CD1c-positive myeloid dendritic cell (primary cell): ENCODE measurements at regions not wholly inside any gene's neighbourhood (a gene's known extent, or its start where the extent isn't known, plus 50 kb on each side); places are given as distances from the start of the nearest gene placed in this dataset.
"Not testable (repeated sequence)": the region's sequence is repeated elsewhere in the genome, so short reads cannot be mapped to it uniquely, and the experiment has no call there.

Experiments
- DNase-seq: peaks from one replicate; pipeline ENCODE4 v3.0.0-alpha.2; 2016; ENCODE audit errors: extremely low spot score

DNA sequence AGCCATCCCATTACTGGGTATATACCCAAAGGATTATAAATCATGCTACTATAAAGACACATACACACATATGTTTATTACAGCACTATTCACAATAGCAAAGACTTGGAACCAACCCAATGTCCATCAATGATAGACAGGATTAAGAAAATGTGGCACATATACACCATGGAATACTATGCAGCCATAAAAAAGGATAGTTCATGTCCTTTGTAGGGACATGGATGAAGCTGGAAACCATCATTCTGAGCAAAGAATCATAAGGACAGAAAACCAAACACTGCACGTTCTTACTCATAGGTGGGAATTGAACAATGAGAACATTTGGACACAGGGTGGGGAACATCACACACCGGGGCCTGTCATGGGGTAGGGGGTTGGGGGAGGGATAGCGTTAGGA, 60.3 kb upstream of the NMU start:
- not testable (repeated sequence) for DNase-seq

DNA sequence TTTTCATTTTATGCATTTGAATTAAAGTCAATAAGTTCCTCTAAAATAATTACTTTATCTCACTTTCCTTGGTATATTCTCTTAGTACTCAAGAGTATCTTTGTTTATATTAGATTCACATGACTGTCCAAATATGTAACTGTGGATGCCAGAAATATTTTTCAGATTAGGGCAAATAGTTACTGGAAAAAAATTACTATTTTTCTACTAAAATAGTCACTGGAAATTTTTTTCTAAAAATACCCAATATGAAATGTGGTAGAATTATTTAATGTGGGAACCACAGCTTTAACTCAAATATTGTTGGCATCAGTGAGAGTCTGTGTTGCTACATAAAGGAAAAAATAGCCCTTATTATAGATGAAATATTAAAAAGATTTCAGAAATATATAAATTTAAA, 70.4 kb upstream of the NMU start:
- DNase-seq: no peak

DNA sequence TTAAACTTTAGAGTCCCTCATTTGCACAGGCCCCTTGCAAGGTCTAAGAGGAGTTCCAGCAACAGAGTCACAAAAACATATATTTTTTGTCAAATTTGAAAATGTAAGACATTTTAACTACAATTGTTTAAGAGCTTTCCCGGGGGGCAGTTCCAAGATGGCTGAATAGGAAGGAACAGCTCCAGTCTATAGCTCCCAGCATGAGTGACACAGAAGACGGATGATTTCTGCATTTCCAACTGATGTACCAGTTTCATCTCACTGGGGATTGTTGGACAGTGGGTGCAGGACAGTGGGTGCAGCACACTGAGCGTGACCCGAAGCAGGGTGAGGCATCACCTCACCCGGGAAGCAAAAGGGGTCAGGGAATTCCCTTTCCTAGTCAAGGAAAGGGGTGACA, 71.4 kb upstream of the NMU start:
- DNase-seq: no peak

DNA sequence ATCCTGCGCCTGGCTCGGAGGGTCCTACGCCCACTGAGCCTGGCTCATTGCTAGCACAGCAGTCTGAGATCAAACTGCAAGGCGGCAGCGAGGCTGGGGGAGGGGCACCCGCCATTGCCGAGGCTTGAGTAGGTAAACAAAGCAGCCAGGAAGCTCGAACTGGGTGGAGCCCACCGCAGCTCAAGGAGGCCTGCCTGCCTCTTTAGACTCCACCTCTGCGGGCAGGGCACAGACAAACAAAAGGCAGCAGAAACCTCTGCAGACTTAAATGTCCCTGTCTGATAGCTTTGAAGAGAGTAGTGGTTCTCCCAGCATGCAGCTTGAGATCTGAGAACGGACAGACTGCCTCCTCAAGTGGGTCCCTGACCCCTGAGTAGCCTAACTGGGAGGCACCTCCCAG, 71.9 kb upstream of the NMU start:
- not testable (repeated sequence) for DNase-seq

DNA sequence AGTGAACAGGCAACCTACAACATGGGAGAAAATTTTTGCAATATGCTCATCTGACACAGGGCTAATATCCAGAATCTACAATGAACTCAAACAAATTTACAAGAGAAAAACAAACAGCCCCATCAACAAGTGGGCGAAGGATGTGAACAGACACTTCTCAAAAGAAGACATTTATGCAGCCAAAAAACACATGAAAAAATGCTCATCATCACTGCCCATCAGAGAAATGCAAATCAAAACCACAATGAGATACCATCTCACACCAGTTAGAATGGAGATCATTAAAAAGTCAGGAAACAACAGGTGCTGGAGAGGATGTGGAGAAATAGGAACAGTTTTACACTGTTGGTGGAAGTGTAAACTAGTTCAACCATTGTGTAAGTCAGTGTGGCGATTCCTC, 76.7 kb upstream of the NMU start:
- DNase-seq: not testable (repeated sequence)

DNA sequence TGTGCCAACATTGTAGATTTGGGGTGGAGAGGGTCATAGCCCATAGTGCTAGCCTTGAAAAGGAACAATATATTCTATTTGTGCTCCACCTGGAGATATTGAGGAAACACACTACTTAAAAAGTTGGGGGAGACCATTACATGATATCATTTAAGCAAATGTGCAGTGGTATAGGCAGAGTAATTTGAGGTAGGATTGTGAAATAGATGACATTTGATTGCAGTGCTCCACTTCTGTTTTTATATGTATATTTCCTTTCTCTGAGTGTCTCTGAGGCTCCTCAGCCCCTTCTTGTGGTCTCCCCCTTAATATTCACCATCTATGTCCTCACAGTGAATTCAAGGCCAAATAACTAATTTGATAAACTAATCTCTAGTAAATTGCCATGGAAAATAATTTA, 85.6 kb upstream of the NMU start:
- DNase-seq: no peak

DNA sequence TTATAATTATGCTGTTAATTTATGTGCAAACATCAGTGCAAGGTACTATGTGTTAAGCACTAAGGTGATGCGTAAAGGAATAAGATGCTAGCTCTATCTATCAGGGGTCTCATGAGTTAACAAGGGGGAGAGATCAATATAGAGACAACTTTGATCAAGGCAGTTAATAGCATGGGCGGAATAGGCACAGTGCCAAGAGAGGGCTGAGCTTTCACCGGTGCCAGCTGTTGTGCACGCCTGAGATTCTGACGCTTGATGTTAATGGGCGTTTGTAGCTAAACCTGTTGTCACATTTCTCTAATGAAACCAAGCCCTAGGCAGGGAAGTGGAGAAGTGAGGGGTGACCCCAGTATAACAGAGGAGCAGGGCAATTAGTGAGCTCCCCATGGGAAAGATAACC, 86.0 kb upstream of the NMU start:
- no peak for DNase-seq

DNA sequence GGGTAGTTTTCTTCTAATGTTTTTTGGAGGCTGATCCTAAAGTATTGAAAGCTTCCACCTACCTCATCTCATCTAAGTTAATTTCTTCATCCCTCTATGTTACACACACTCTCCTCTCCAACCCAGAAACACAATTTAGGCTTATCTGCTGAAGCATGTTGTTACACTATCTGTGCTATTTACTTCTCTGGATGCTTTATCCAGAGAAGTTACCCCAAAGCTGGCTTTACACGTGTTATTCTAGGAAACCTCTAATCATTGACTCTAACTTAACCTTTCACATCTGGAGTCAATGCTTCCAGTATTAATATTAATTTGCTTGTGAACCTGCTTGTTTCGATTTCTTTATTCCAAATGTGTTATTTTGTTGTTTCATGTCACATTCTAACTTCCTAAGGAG, 87.3 kb upstream of the NMU start:
- DNase-seq: no peak

DNA sequence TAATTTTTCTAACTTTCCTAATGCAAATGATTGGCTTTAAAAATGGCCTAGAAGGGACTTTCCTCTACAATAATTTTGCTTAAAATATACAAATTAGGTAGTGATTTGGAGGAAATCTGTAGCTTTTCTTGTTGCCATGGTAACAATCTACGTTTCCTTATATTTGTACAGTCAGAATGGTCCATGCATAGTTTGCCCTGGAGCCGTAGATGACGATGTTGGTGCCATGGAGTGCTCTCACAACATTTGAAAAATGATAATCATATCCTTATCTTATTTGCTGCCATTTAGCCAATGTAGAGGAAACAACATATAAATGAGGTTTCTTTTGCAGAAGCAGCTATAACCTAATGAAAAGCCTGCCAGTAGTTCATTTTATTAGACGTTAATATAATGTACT, 89.0 kb upstream of the NMU start:
- no peak for DNase-seq

DNA sequence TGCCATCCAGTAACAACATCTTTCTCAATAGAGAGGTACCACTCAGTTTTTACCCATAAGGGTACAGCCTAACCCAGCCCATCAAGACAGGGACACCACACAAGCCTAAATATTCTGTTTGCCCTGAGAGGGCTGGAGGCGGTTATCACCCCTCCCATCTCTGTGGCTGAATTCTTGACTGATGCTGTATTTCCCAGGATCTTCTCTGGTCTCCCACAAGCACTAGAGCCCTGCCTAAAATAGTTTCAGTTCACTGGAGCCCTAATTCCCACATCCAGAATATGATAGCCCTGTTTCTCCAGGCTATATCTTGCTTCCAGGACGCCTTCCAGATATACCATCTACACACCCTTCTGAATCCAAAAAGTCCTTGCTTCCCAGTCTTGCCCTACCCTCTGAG, 91.6 kb upstream of the NMU start:
- DNase-seq: no peak

DNA sequence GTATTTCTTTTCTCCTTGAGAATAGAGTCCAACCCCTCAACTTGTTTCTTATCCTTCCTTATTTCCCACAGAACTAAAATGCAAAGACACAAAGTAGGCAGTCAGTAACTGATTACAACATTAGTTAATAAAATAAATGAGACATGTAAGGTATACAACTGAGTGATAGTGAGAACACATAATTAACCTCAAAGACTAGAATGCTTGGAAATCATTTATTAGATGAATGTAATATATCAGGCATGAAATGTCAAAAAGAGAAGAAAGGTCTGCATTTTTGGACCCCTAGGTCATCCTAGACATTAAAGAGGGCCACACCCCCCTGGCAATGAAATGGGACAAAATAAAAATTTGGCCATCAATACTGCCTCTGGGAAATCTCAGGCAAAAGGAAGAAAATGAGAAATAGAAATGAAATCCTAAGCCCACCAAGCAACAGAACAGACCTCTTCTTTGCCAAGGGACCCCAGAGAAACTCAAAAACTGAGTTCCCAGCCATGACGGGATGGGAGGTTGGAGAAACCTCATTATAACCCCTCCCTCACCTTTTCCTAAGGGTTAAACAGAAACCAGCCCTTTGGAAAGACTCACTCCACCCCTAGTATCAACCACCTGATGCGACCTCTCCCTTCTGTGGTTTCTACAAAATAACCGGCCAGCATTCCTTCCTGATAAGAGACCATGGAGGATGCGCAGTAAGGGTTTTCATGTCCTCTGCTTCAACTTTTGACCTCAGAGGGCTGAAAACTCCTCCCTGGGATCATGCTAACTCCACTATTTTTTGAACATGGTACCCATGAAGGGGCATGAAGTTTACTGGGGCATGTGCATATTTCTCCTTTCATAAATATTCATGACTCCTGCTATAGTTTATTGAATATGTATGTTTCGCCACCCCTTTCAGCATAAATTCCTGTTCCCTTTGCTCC, 90.0 kb upstream of the EXOC1L start:
- DNase-seq: no peak

DNA sequence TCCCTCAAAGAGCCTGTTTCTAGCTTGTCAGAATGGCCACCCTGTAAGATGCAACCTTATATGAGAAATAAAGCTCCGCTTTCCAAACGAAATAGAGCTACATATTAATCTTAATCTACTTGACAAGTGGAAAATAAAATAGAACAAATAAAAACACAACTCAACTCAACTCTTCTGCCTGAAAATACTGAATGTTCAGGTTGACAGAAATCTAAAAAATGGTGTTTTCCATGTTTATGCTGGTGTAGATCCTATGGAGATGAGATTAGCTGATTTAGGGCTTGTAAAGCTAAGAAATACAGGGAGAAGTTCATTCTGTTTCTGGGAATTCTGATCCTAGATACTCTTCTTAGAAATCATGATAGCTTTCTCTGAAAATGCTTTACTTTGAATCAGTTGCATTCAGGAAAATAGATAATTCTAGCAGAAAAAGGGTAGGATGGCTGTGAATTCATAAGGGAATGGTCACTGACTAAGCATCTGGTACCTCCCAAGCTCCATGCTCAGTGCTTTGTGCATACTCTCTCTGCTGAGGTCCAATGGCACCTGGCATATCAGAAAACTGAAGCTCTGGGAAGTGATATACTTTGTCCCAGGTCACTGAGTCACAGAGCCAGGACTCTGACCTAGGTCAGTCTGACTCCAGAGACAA, 89.2 kb upstream of the EXOC1L start:
- DNase-seq: no peak

DNA sequence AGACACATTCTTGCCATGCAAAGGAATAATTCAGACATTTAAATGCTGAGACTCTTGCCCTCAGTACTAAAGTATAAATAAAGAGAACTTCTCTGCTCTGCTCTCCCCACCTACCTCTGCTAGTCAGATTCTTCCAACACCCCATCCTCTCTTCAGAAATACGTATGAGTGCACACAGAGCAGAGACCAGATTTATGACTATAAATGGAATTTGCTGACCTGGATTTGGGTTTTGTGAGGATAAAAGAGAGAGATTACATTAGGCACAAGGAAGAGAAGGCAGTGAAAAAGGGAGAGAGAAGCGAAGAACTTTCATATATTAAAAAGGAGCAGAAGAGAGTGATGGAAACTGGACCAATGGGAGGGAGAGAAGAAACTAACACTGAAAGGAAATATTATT, 87.6 kb upstream of the EXOC1L start:
- no peak for DNase-seq

DNA sequence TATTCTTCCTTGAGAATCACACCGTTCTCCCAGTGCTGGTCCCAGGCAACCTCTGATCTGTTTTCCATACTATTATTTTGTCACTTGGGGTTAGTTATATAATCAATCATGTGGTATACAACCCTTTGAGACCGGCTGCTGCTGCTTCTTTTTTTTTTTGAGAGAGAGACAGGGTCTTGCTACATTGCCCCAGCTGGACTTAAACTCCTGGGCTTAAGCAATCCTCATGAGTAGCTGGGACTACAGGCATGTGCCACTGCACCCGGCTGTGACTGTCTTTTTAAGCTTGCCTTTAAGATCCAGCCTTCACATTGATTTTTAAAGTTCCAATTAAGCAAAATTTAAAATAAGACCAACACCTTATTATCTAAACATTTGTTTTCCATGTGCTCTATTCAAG, 86.7 kb upstream of the EXOC1L start:
- DNase-seq: no peak

DNA sequence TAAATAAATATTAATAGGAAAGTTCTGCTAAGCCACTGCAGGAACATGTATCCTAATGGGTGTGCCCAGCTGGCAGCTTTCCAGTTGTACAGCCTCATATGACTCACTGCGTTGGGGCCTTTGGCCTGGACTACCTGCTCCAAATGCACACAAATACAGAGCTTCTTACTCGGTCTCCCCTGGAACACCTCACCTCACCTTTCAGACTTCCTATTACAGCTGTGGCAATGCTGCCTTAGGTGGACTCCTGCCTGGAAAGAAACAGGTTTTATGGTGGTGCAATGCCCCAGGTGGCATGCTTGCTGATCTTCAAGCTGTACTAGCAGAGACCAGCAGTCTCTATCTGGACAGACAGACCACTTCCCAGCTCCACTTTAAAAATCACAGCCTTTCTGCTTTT, 85.7 kb upstream of the EXOC1L start:
- DNase-seq: no peak

DNA sequence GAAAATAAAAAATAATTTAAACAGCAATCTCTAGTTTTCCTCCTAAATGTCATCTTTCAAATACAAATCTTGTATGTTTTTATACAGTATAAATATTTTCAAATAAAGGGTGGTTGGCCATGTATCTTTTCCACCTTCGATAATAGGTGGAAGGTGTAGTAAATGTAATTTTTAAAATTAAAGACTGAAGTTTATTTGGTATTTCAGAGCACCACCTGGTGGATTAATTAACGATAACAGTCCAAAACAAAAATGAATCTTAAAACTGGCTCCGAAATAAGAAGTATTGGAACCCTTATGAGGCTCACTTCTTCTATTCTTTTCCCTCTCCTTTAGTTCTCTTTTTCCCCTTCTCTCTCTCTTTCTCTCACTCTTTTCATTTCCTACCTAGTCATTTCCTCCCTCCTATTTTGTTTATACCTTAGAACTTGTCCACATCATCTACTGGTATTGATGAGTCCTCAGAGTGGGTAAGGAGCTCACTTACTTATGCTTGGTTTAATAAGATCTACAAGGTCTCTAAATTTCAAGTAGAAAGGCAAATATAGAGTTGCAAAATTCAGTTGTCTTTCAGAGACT, 82.9 kb upstream of the EXOC1L start:
- DNase-seq: peak; percentile 12

DNA sequence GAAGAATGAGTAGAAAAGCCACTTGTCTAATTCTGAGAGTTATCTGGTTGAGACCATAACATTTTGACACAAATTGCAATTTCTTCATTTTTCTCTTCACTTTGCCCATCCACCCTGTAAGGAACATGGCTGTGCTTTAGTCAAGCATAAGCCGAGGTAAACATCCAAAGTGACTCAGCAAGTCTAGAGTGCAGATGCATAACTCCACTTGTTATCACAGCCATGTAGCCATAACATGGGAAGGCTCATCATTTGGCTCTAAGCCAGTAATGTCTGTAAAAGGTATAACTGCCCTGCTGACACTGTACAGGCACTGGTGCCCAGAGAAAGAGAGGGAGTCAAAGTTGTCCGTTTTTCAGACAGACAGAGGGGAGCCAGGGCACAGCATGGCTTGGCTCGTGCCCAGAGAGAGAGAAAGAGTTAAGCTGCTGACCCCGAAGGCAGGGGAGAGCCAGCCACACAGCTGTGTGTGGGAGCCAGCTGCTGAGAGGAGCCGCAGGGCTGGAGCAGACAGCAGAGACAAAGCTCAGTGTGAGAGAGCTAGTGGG, 76.9 kb upstream of the EXOC1L start:
- DNase-seq: no peak

DNA sequence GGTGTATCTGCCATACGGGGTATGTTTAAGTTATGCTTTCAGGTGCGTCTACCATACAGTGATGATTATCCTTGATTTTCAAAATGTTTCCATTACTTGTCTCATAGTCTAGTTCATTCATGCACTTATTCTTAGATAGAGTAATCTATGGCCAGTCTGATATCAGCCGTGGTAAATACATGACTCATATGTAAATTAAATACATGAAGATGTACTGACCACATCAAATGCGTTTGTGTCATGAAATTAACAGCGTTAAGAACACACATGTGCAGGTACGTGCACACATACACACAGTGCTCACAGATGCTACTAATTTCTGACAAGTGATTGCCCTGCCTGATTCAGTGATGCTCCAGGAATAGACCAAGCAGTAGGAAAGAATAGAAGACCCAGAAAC, 75.2 kb upstream of the EXOC1L start:
- DNase-seq: no peak

DNA sequence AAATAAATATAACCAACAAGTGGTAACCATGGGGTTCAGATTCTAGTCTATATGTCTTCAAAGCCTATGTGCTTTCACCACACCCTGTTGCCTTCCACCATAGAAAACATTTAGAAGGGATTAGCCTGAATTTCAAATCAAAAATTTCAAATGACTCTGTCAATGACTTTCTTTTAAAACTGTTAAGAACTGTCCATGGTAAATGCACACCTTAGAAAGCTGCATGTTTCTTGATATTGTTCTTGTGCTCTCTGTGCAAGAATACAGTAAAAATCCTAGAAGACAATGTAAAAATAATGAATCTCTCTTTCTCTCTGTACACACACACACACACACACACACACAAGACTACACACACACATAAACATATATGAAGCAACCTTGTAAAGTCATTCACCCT, 74.6 kb upstream of the EXOC1L start:
- no peak for DNase-seq

DNA sequence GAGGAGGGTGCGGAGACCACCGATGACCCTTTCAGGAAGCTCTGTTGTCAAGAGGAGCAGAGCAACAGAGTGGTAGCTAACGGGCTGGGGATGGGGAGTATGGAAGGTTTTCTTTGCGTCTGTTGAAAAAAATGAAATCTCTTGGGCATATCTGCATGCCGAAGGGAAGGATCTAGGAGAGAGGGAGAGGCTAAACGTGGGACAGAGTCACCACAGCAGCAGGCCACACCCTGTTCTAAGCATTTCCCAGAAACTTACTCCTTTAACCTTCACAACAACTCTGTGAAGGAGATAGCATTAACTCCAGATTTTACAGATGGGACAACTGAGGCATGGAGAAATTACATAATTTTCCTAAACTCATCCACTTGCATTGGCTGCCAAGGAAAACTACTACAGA, 71.8 kb upstream of the EXOC1L start:
- DNase-seq: no peak

DNA sequence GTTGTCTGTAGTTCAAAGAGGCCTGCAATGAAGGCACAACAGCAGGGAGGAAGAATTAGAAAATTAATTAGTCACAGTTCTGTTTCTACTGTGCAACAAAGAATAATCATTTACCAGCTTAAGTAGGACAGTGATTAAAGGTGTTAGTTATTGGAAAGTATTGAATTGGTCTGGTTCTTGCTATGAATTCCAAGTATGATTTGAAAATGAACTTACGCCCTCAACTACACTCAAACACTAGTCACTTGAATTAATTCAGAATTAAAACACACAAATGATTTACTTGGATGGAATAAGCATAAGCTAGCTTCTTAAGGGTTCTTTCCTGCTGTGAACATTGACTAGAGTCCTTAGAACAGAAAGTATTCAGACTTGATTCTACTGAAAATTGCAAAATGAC, 69.9 kb upstream of the EXOC1L start:
- no peak for DNase-seq

DNA sequence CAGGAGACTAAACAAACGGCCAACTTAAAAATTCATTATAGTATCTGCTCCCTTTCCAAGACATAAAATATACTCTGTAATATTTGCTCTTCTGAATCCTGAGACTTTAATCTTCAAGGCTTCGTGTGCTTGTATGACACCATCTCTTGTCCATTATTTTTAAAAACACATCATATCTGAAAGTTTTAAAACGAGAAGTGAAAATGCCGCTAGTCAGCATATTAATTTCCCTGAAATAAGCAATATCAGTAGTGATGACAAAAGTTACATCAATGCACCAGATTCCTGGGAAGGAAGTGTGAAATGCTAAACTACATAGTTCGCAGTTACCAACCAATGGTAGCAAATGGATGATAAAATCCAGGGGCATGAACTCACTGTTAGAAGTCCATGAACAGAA, 66.8 kb upstream of the EXOC1L start:
- peak; percentile 9 for DNase-seq

DNA sequence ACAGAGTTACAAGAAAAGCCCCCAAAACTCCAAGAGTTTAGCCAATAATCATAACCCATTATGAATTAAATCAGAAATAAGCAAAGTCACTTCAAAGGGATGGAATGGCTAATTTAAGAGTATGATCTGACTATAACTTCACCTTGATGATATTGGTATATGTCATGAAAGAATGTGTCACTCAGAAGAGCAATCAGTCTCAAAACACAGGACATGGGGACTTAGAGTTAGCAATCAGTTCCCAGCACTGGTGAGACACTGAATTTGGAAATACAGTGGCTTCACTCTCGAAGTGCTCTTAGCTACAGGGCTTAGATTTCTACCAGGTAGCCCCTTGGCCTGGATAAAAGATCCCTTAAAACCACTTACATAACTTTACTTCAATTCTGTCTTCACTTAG, 65.7 kb upstream of the EXOC1L start:
- no peak for DNase-seq
